Skeletal muscle tissue (tissue), 3 donors: ENCODE measurements at regions not wholly inside any gene's neighbourhood (a gene's known extent, or its start where the extent isn't known, plus 50 kb on each side); places are given as distances from the start of the nearest gene placed in this dataset.
A peak's percentile ranks its signal among the peaks of the same experiment; 100 is the strongest.
"Not testable (repeated sequence)": the region's sequence is repeated elsewhere in the genome, so short reads cannot be mapped to it uniquely, and the experiment has no call there.

Source experiments
- H3K27ac ChIP-seq: one replicate; pipeline ENCODE4 v1.7.0; 2013; ENCODE audit warnings: mild to moderate bottlenecking, low read depth, low read length, inconsistent platforms
- H3K27me3 ChIP-seq, 3 donors: one replicate each; pipeline ENCODE4 v1.7.0; 2013; ENCODE audit warnings: low read length in 3 of 3; ENCODE audit not compliant: control insufficient read depth in 3 of 3, insufficient read depth in 3 of 3
- H3K36me3 ChIP-seq, 3 donors: one replicate each; pipeline ENCODE4 v1.7.0; 2013; ENCODE audit warnings: low read length in 3 of 3; ENCODE audit not compliant: control insufficient read depth in 3 of 3, insufficient read depth in 3 of 3
- H3K4me1 ChIP-seq, 3 donors: one replicate each; pipeline ENCODE4 v1.7.0; 2013; ENCODE audit warnings: low read length in 3 of 3, mild to moderate bottlenecking in 3 of 3; ENCODE audit not compliant: control insufficient read depth in 3 of 3, insufficient read depth in 3 of 3
- H3K4me3 ChIP-seq, 3 donors: one replicate each; pipeline ENCODE4 v1.7.0; 2013; ENCODE audit warnings: low read length in 3 of 3
- H3K9ac ChIP-seq, 3 donors: one replicate each; pipeline ENCODE4 v1.7.0; 2013; ENCODE audit warnings: low read length in 3 of 3, mild to moderate bottlenecking in 3 of 3, moderate library complexity in 2 of 3, low read depth in 1 of 3
- H3K9me3 ChIP-seq, 3 donors: one replicate each; pipeline ENCODE4 v1.7.0; 2013; ENCODE audit warnings: low read length in 3 of 3; ENCODE audit not compliant: control insufficient read depth in 3 of 3
- donor health status: Osteomylitis.

DNA sequence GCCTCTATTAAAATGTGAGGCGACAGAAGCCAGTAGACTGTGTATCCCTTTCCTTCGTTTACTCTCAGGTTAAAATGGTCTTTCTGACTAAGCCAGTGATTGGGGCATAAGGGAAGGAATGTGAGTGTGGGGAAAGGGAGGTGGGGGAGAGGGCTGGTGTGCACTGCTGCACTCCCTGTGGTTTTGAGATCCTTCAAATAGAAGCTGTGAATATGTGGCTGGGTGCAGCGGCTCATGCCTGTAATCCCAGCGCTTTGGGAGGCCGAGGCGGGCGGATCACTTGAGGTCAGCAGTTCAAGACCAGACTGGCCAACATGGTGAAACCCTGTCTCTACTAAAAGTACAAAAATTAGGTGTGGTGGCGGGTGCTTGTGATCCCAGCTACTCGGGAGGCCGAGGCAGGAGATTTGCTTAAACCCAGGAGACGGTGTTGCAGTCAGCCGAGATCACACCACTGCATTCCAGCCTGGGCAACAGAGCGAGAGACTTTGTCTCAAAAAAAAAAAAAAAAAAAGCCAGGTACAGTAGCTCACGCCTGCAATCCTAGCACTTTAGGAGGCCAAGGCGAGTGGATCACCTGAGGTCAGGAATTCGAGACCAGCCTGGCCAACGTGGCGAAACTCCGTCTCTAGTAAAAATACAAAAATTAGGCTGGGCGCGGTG is 78.8 kb downstream of the TOMM20 start:
- peak overlapping the region; percentile 94 for H3K27ac ChIP-seq
- not testable (repeated sequence) for H3K4me3 ChIP-seq, H3K9me3 ChIP-seq, H3K9ac ChIP-seq, H3K36me3 ChIP-seq, H3K27me3 ChIP-seq
- peaks cover 16 to 29% (median 28%) of the 10 kb centered on the region in 3 donors for H3K4me1 ChIP-seq

DNA sequence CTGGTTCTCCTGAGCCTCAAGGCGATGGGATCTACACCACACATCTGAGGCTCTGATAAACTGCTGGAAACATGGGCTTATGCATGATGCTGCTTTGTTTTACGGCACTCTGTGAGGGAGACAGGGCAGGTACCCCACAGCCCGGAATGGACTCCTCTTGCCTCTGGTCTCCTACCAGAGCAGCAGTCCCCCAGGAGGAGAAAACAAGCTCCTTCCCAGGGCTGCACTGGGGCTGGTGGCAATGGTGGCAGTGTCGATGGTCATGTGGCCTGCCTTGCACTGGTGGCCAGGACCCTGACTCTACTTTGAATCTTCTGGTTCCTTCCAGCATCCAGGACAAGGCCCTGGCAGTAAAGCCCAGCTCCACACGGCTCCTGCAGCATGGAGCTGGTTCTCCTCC is 79.4 kb downstream of the TOMM20 start:
- peaks cover 16 to 29% (median 26%) of the 10 kb centered on the region in 3 donors for H3K4me1 ChIP-seq
- no peaks in the 10 kb centered on the region for H3K27me3 ChIP-seq
- no peaks in the 10 kb centered on the region for H3K9me3 ChIP-seq
- peak overlapping the region; percentile 94 for H3K27ac ChIP-seq
- no peak overlapping the region for H3K4me3 ChIP-seq
- H3K9ac ChIP-seq: peak overlapping the region in 1 of 3 donors; percentile 40
- H3K36me3 ChIP-seq: no peaks in the 10 kb centered on the region

DNA sequence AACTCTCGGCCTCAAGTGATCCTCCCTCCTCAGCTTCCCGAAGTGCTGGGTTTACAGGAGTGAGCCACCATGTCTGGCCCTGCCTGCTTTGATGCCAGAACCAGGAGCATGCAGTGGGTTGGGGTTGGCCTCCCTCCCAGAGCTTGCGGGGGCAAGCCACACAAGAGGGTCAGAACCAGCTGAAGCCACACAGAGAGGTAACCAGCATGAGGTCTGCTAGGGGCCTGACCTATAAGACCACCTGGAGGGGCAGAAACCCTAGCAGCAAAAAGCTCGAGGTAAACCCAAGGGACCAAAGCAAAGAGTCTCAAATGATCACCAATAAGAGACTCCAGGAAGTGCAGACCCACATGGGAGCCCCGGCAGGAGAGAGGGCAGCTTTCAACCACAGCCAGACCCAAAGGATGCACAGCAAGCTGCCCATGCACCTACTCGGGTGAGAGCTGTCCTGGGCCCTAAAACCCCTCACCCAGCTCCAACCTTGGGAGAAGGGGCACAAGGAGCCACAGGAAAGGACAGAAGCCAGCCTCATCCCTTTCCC is 81.2 kb downstream of the TOMM20 start:
- no peaks in the 10 kb centered on the region for H3K9me3 ChIP-seq
- peak overlapping the region; percentile 54 to 81 (median 73) for H3K9ac ChIP-seq
- peak overlapping the region; percentile 94 for H3K27ac ChIP-seq
- no peaks in the 10 kb centered on the region for H3K27me3 ChIP-seq
- no peaks in the 10 kb centered on the region for H3K36me3 ChIP-seq
- H3K4me3 ChIP-seq: peak overlapping the region in 2 of 3 donors; percentile 1 to 56
- H3K4me1 ChIP-seq: peaks cover 16 to 29% (median 26%) of the 10 kb centered on the region in 3 donors

DNA sequence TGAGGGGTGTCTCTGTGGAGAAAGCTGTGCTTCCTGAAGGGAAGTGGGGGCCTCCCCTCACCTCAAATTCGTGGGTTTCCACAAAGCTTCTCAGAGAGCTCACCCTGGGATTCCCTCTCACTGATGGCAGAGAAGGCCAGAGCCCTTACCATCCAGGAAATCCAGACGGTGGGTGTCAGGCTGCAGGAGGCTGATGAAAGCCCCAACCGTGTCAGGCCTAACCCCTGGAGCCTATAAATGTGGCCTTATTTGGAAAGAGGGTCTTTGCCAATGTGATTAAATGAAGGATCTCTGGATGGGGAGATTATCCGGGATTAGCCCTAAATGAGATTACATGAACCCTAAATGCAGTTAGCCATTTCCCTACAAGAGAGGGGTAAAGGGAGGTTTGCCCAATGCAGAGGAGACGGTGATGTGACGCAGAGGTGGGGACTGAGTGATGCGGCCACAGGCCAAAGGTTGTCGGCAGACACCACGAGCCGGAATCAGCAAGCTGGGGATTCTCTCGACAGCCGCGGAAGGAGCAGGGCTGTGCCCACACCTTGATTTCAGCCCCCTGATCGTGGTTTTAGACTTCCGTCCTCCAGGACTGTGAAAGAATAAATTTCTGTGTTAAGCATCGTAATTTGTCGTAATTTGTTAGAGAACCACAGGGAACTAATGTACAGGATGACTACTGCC is 82.6 kb downstream of the TOMM20 start:
- H3K4me1 ChIP-seq: peaks cover 16 to 28% (median 27%) of the 10 kb centered on the region in 3 donors
- no peak overlapping the region for H3K9ac ChIP-seq
- H3K27ac ChIP-seq: no peak overlapping the region
- H3K4me3 ChIP-seq: no peak overlapping the region
- no peaks in the 10 kb centered on the region for H3K36me3 ChIP-seq
- H3K27me3 ChIP-seq: no peaks in the 10 kb centered on the region
- H3K9me3 ChIP-seq: no peaks in the 10 kb centered on the region

DNA sequence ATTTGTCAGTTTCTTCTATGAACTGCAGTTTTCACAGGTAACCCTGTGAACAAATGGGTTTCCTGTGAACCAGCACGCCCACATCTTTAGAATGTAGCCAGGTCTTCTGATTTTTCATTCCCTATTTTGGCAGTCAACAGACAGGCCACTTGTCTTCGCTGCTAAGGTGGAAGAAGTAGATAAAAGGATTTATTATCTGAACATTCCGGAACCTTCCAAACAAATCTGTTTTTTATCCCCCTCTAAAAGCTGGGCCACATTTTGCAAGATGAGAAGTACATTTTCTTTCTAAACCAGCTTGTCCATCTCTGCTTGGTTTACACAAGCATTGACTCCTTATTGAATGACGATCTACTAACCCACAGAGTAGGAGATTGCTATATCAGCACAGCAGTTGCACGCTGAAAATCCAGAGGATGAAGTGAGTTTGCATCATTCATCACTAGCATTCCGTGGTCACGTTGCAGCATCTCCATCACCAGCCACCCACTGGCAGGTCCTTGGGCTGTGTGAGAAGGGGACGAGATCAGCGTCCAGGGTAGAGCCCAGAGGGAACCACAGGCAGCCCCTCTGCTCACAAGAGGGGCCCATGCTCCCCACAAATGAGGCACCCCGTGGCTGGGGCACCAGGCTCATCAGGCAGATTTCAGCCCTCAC is 83.5 kb downstream of the TOMM20 start:
- Histone ChIP-seq H3K36me3 (no peaks in the 10 kb centered on the region), H3K27ac (no peak overlapping the region)

DNA sequence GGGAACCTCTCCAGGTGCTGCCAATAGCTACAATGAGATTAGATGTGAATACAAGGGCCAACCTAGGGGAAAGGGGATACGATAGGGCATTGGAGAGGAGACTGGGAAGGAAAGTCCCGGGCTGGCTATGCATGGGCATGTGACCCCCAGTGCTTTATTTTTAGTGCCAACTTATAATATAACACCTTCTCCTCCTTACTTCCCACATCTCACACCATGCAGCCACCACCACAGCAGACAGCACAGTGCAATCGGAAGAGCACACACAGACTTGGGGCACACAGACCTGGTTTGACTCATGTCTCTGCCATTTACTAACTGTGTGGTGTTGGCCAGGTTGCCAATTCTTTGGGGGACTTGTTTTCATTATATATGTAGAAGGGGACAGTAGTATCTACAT is 85.4 kb downstream of the TOMM20 start:
- no peak overlapping the region for H3K27ac ChIP-seq
- no peaks in the 10 kb centered on the region for H3K9me3 ChIP-seq
- H3K4me3 ChIP-seq: no peak overlapping the region
- no peaks in the 10 kb centered on the region for H3K27me3 ChIP-seq
- H3K4me1 ChIP-seq: peaks cover 10 to 14% (median 11%) of the 10 kb centered on the region in 3 donors
- no peak overlapping the region for H3K9ac ChIP-seq
- no peaks in the 10 kb centered on the region for H3K36me3 ChIP-seq

More for the DNA sequence above, 83.5 kb downstream of the TOMM20 start:
- Histone ChIP-seq H3K9me3 (no peaks in the 10 kb centered on the region), H3K4me1 (peaks cover 16 to 25% (median 24%) of the 10 kb centered on the region in 3 donors), H3K9ac (no peak overlapping the region), H3K27me3 (no peaks in the 10 kb centered on the region), H3K4me3 (no peak overlapping the region)

DNA sequence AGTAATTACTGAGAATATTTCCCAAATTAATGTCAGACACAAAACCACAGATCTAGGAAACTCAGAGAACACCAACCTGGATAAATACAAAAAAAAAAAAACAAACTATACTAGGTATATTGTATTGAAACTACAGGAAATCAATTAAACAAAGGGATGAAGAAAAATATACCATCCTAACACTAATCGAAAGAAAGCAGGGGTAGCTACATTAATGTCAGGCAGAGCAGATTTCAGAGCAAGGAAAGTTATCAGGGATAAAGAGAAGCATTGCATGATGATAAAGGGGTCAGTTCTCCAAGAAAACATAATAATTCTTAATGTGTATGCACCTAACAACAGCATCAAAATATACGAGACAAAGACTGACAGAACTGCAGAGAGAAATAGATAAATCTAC is 89.9 kb downstream of the TOMM20 start:
- Histone ChIP-seq H3K4me1 (peaks cover 0 to 3% (median 0%) of the 10 kb centered on the region in 3 donors), H3K9me3 (no peaks in the 10 kb centered on the region), H3K27ac (no peak overlapping the region), H3K9ac (no peak overlapping the region), H3K36me3 (no peaks in the 10 kb centered on the region), H3K27me3 (no peaks in the 10 kb centered on the region), H3K4me3 (no peak overlapping the region)

GRCh38 chr1:235035928-235036327 is 92.7 kb downstream of the TOMM20 start:
- Histone ChIP-seq H3K27me3 (no peaks in the 10 kb centered on the region), H3K9me3 (no peaks in the 10 kb centered on the region), H3K4me3 (no peak overlapping the region), H3K4me1 (no peaks in the 10 kb centered on the region), H3K27ac (no peak overlapping the region), H3K9ac (no peak overlapping the region), H3K36me3 (no peaks in the 10 kb centered on the region)

- H3K9ac ChIP-seq: no peak overlapping the region
- H3K27me3 ChIP-seq: no peaks in the 10 kb centered on the region
- H3K4me1 ChIP-seq: no peaks in the 10 kb centered on the region
- no peak overlapping the region for H3K4me3 ChIP-seq
- no peaks in the 10 kb centered on the region for H3K36me3 ChIP-seq
- no peaks in the 10 kb centered on the region for H3K9me3 ChIP-seq
- no peak overlapping the region for H3K27ac ChIP-seq
Observed at GRCh38 chr1:235030919-235031596, 97.6 kb downstream of the TOMM20 start.
